GM12864 (cell line): ENCODE measurements at regions not wholly inside any gene's neighbourhood (a gene's known extent, or its start where the extent isn't known, plus 50 kb on each side); places are given as distances from the start of the nearest gene placed in this dataset.

Experiments
- DNase-seq: peaks from one replicate; pipeline ENCODE4 v3.0.0-alpha.2; 2011; ENCODE audit warnings: low read depth
- H3K4me3 ChIP-seq: 2 replicates; pipeline ENCODE4 v1.5.1; 2011; ENCODE audit warnings: mild to moderate bottlenecking, low read depth, low read length, control low read depth
- CTCF ChIP-seq: IDR thresholded peaks from 2 replicates; pipeline ENCODE4 v1.5.1; 2011; ENCODE audit warnings: low read depth, mild to moderate bottlenecking, moderate library complexity, low read length, control low read depth, inconsistent platforms; ENCODE audit errors: missing control alignments

GRCh38 chr6:122323361-122323760, 76.1 kb upstream of the HSF2 start:
- no peak for DNase-seq
- TF ChIP-seq CTCF: no peak
- H3K4me3 ChIP-seq: no peak overlapping the region; the same call in 1 of the 2 replicates

- DNase-seq: no peak
- no peak overlapping the region for H3K4me3 ChIP-seq
- no peak for TF ChIP-seq CTCF
Measured at GRCh38 chr6:122330315-122330714, 69.1 kb upstream of the HSF2 start.

- TF ChIP-seq CTCF: no peak
- DNase-seq: no peak
- no peak overlapping the region for H3K4me3 ChIP-seq
Measured at GRCh38 chr6:122337645-122338044, 61.8 kb upstream of the HSF2 start.

GRCh38 chr6:122339661-122340060, 59.8 kb upstream of the HSF2 start:
- H3K4me3 ChIP-seq: no peak overlapping the region
- no peak for DNase-seq
- no peak for TF ChIP-seq CTCF

- TF ChIP-seq CTCF: no peak
- no peak for DNase-seq
Measured at GRCh38 chr6:122347280-122347679, 52.2 kb upstream of the HSF2 start.

GRCh38 chr6:122347751-122348150, 51.7 kb upstream of the HSF2 start:
- no peak for DNase-seq
- no peak for TF ChIP-seq CTCF
- H3K4me3 ChIP-seq: no peak overlapping the region

More at GRCh38 chr6:122347280-122347679, 52.2 kb upstream of the HSF2 start:
- no peak overlapping the region for H3K4me3 ChIP-seq
